Panc1 (cell line): ENCODE measurements at regions not wholly inside any gene's neighbourhood (a gene's known extent, or its start where the extent isn't known, plus 50 kb on each side); places are given as distances from the start of the nearest gene placed in this dataset.

Experiments used
- ATAC-seq: fragments of 200-7000 bp; cut with Tn5 transposase; 2 replicates; pipeline ENCODE4 v1.9.1; 2020; ENCODE audit warnings: mild to moderate bottlenecking, moderate library complexity
- BruUV-seq: library from RNA; stranded (reverse); fragments of 400-500 nt; replicated peaks from 2 replicates; lab custom pipeline; 2021; lab: Mats Ljungman, UMichigan
- CTCF ChIA-PET: fragments of 300-600 bp; sonication (Branson Sonifier 250); formaldehyde crosslinking; loops from one replicate; lab custom pipeline; 2022; ENCODE audit warnings: antibody characterized with exemption; lab: Charles Lee
- POLR2A ChIA-PET: fragments of 300-600 bp; sonication (Branson Sonifier 250); formaldehyde crosslinking; loops from one replicate; lab custom pipeline; 2022; ENCODE audit warnings: antibody characterized with exemption; lab: Charles Lee
- DNase-seq: peaks from one replicate; pipeline ENCODE4 v3.0.0-alpha.2; 2010; ENCODE audit warnings: low read depth, low spot score
- H3K27ac ChIP-seq: 2 replicates; pipeline ENCODE4 v1.5.1; 2011; ENCODE audit warnings: mild to moderate bottlenecking, low read length, inconsistent platforms
- H3K27me3 ChIP-seq: fragments of 200-500 bp; sonication (Bioruptor generic); 2 replicates; pipeline ENCODE4 v1.6.0; 2014; ENCODE audit warnings: low read length, inconsistent platforms; ENCODE audit not compliant: control insufficient read depth, insufficient read depth
- H3K36me3 ChIP-seq: fragments of 200-500 bp; sonication (Bioruptor generic); 2 replicates; pipeline ENCODE4 v1.5.1; 2014; ENCODE audit warnings: inconsistent platforms, mild to moderate bottlenecking, low read length, moderate library complexity; ENCODE audit not compliant: control insufficient read depth, insufficient read depth
- H3K4me1 ChIP-seq: 2 replicates; pipeline ENCODE4 v1.5.1; 2011; ENCODE audit warnings: inconsistent platforms, mild to moderate bottlenecking, low read length, moderate library complexity; ENCODE audit not compliant: control insufficient read depth, insufficient read depth
- H3K4me3 ChIP-seq, 2 experiments: 2 replicates each; pipeline ENCODE4 v1.5.1; 2011 to 2012; ENCODE audit warnings: low read depth in 2 of 2, low read length in 2 of 2, mild to moderate bottlenecking in 2 of 2, inconsistent platforms in 1 of 2, moderate library complexity in 1 of 2
- H3K9me3 ChIP-seq: fragments of 200-500 bp; sonication (Bioruptor generic); 2 replicates; pipeline ENCODE4 v1.5.1; 2014; ENCODE audit warnings: low read depth, mild to moderate bottlenecking, inconsistent platforms, low read length, moderate library complexity; ENCODE audit not compliant: control insufficient read depth, insufficient read depth
- CTCF ChIP-seq: fragments of 450-650 bp; IDR thresholded peaks from 2 replicates; pipeline ENCODE4 v1.5.1; 2017; ENCODE audit warnings: mild to moderate bottlenecking
- POLR2AphosphoS5 ChIP-seq: IDR thresholded peaks from 2 replicates; pipeline ENCODE4 v1.6.1; 2012; ENCODE audit warnings: mild to moderate bottlenecking, low read depth, low read length, moderate library complexity
- REST ChIP-seq, 2 experiments: IDR thresholded peaks; 2 replicates each; pipeline ENCODE4 v1.6.1; 2011 to 2012; ENCODE audit warnings: low read depth in 2 of 2, control low read depth in 1 of 2, low read length in 1 of 2, mild to moderate bottlenecking in 1 of 2, moderate library complexity in 1 of 2; ENCODE audit not compliant: insufficient read depth in 1 of 2
- SIN3A ChIP-seq: IDR thresholded peaks from 2 replicates; pipeline ENCODE4 v1.6.1; 2012; ENCODE audit warnings: low read depth, mild to moderate bottlenecking, low read length, moderate library complexity, borderline replicate concordance; ENCODE audit not compliant: insufficient read depth
- TCF7L2 ChIP-seq: IDR thresholded peaks from 2 replicates; pipeline ENCODE4 v1.6.1; 2011; ENCODE audit warnings: mild to moderate bottlenecking, low read depth, low read length, inconsistent platforms
- in situ Hi-C: cut with HindIII; loops from 2 replicates; pipeline ENCODE4 v1.10.0; 2016; ENCODE audit warnings: low sequenced_read_pairs, low pct_unique_long_range_greater_than_20kb
- intact Hi-C: fragments of 100-400 bp; cut with micrococcal nuclease; formaldehyde crosslinking; loops from one replicate; pipeline ENCODE4 v1.10.0; 2022; ENCODE audit not compliant: unreplicated experiment

GRCh38 chr2:7744827-7745226 lies 827.6 kb downstream of the RNF144A start:
- BruUV-seq: no TSS peak
- DNase-seq (no peak), ATAC-seq (no peak)
- H3K4me1 ChIP-seq: no peaks in the 10 kb centered on the region
- no peak overlapping the region for H3K4me3 ChIP-seq
- ChIA-PET POLR2A (no interaction called here), CTCF (no interaction called here)
- no peaks in the 10 kb centered on the region for H3K27me3 ChIP-seq
- H3K9me3 ChIP-seq: no peaks in the 10 kb centered on the region
- no peak for TF ChIP-seq SIN3A
- TF ChIP-seq TCF7L2: no peak
- H3K27ac ChIP-seq: no peak overlapping the region
- no peaks in the 10 kb centered on the region for H3K36me3 ChIP-seq
- intact Hi-C loops: no loop called here
- in situ Hi-C loops: no loop called here

- POLR2A ChIA-PET: no interaction called here
- H3K4me1 ChIP-seq: no peaks in the 10 kb centered on the region
- BruUV-seq: no TSS peak
- no peak for ATAC-seq
- H3K36me3 ChIP-seq: no peaks in the 10 kb centered on the region
- no peak for DNase-seq
- no peak overlapping the region for H3K4me3 ChIP-seq
- intact Hi-C loops: no loop called here
- CTCF ChIA-PET: no interaction called here
- H3K27ac ChIP-seq: no peak overlapping the region
- no peaks in the 10 kb centered on the region for H3K9me3 ChIP-seq
- TF ChIP-seq TCF7L2: no peak
- TF ChIP-seq POLR2AphosphoS5: no peak
- in situ Hi-C loops: no loop called here
- H3K27me3 ChIP-seq: no peaks in the 10 kb centered on the region
These were observed 828.2 kb downstream of the RNF144A start for GRCh38 chr2:7745369-7745768.

GRCh38 chr2:7748717-7749415 lies 831.7 kb downstream of the RNF144A start:
- BruUV-seq: no TSS peak
- H3K27me3 ChIP-seq: no peaks in the 10 kb centered on the region
- no peaks in the 10 kb centered on the region for H3K4me1 ChIP-seq
- intact Hi-C loops: no loop called here
- ChIA-PET CTCF (no interaction called here), POLR2A (interaction anchor here (0.6 kb wide), 1 partner anchor 297 kb away, joined by 5 read pairs; no protein-coding TSS in a partner anchor)
- DNase-seq: peak; percentile 10
- in situ Hi-C loops: no loop called here
- H3K9me3 ChIP-seq: no peaks in the 10 kb centered on the region
- ATAC-seq: no peak
- H3K4me3 ChIP-seq: no peak overlapping the region
- H3K27ac ChIP-seq: no peak overlapping the region
- TF ChIP-seq SIN3A: no peak
- TF ChIP-seq CTCF: no peak
- no peak for TF ChIP-seq TCF7L2
- TF ChIP-seq POLR2AphosphoS5: no peak
- TF ChIP-seq REST (IDR thresholded peaks at IDR 0.05; ENCODE audit: insufficient read depth in 1 of 2, low read depth in 2 of 2, low read length in 1 of 2): no peak
- H3K36me3 ChIP-seq: no peaks in the 10 kb centered on the region
